ENCODE measurements at regions not wholly inside any gene's neighbourhood (a gene's known extent, or its start where the extent isn't known, plus 50 kb on each side); places are given as distances from the start of the nearest gene placed in this dataset.
A peak's percentile ranks its signal among the peaks of the same experiment; 100 is the strongest.

DNA sequence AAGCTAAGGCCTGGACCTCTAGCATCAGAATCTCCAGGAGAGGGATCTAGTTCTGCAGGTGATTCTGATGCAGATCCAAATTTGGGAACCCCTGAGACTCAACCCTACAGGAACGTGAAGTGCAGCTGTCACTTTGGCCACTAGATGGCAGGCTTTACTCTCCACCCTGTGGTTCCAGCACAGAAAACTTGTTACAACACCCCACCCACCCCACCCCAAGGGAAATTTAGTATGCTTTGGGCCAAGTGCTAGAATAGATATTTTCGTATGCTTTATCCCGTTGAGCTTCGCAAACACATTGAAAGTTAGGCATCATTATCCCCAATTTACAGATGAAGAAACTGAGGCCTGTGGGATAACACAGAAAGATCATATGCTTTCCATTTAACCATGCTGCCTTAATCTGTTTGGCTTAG, 232.0 kb downstream of the B3GLCT start:
- no peak overlapping the region for H3K27ac Mint-ChIP-seq
- no peaks in the 10 kb centered on the region for H3K9me3 Mint-ChIP-seq
- no peaks in the 10 kb centered on the region for H3K36me3 Mint-ChIP-seq
- H3K4me1 Mint-ChIP-seq: no peaks in the 10 kb centered on the region
- no peaks in the 10 kb centered on the region for H3K27me3 Mint-ChIP-seq
- peak; percentile 65 for DNase-seq
- no peak overlapping the region for H3K4me3 Mint-ChIP-seq
- CTCF ChIA-PET: interaction anchor here (0.7 to 1.3 kb wide), 12 partner anchors 9 to 316 kb away, joined by 3 to 6 read pairs (median 3); no protein-coding TSS in a partner anchor

GRCh38 chr13:31433207-31433606, 233.4 kb downstream of the B3GLCT start:
- Mint-ChIP-seq H3K27ac (no peak overlapping the region), H3K36me3 (no peaks in the 10 kb centered on the region), H3K9me3 (no peaks in the 10 kb centered on the region), H3K4me1 (no peaks in the 10 kb centered on the region), H3K4me3 (no peak overlapping the region), H3K27me3 (no peaks in the 10 kb centered on the region)
- CTCF ChIA-PET: no interaction called here
- no peak for DNase-seq

DNA sequence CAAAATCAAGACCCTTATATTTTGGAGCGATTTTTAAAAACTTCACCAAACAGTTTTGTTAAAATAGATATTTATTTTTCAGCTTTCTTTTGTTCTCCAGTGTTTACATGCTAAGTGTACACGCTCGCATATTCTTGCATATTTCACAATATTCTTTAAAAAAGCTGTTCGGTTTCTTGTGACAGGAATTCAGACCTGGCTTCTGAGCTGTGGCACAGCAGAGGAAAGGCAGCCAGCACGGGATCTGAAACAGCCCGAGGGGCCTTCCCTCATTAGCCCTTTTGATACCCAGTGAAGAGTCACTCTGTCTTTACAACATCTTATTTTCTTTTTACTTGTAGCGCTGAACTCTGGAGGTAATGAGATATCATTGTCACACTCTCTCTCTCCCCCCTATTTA, 234.0 kb downstream of the B3GLCT start:
- CTCF ChIA-PET: no interaction called here

GRCh38 chr13:31434613-31435012, 234.8 kb downstream of the B3GLCT start:
- H3K4me3 Mint-ChIP-seq: no peak overlapping the region
- CTCF ChIA-PET: interaction anchor here (1.2 kb wide), 1 partner anchor 307 kb away, joined by 3 read pairs; no protein-coding TSS in a partner anchor
- DNase-seq: no peak
- H3K27ac Mint-ChIP-seq: no peak overlapping the region
- H3K27me3 Mint-ChIP-seq: no peaks in the 10 kb centered on the region
- no peaks in the 10 kb centered on the region for H3K36me3 Mint-ChIP-seq
- no peaks in the 10 kb centered on the region for H3K9me3 Mint-ChIP-seq
- H3K4me1 Mint-ChIP-seq: no peaks in the 10 kb centered on the region

More for the DNA sequence above, 234.0 kb downstream of the B3GLCT start:
- Mint-ChIP-seq H3K4me3 (no peak overlapping the region), H3K4me1 (no peaks in the 10 kb centered on the region), H3K9me3 (no peaks in the 10 kb centered on the region), H3K27ac (no peak overlapping the region), H3K36me3 (no peaks in the 10 kb centered on the region), H3K27me3 (no peaks in the 10 kb centered on the region)
- DNase-seq: no peak

- CTCF ChIA-PET: interaction anchor here (1.2 kb wide), 1 partner anchor 306 kb away, joined by 3 read pairs; no protein-coding TSS in a partner anchor
- DNase-seq: no peak
- Mint-ChIP-seq H3K27me3 (no peaks in the 10 kb centered on the region), H3K4me1 (no peaks in the 10 kb centered on the region), H3K36me3 (no peaks in the 10 kb centered on the region), H3K4me3 (no peak overlapping the region), H3K9me3 (no peaks in the 10 kb centered on the region), H3K27ac (no peak overlapping the region)
These were observed 235.8 kb downstream of the B3GLCT start for GRCh38 chr13:31435536-31435935.

- H3K27me3 Mint-ChIP-seq: no peaks in the 10 kb centered on the region
- H3K4me3 Mint-ChIP-seq: no peak overlapping the region
- CTCF ChIA-PET: interaction anchor here (1.1 kb wide), 1 partner anchor 12 kb away, joined by 3 read pairs; no protein-coding TSS in a partner anchor
- no peaks in the 10 kb centered on the region for H3K4me1 Mint-ChIP-seq
- DNase-seq: no peak
- no peaks in the 10 kb centered on the region for H3K9me3 Mint-ChIP-seq
- no peaks in the 10 kb centered on the region for H3K36me3 Mint-ChIP-seq
- H3K27ac Mint-ChIP-seq: no peak overlapping the region
These were observed 236.7 kb downstream of the B3GLCT start for GRCh38 chr13:31436478-31436877.

GRCh38 chr13:31437975-31438374, 238.2 kb downstream of the B3GLCT start:
- H3K4me1 Mint-ChIP-seq: no peaks in the 10 kb centered on the region
- H3K9me3 Mint-ChIP-seq: no peaks in the 10 kb centered on the region
- CTCF ChIA-PET: no interaction called here
- no peak for DNase-seq
- no peak overlapping the region for H3K4me3 Mint-ChIP-seq
- H3K27ac Mint-ChIP-seq: no peak overlapping the region
- H3K36me3 Mint-ChIP-seq: no peaks in the 10 kb centered on the region
- peaks cover 4% of the 10 kb centered on the region for H3K27me3 Mint-ChIP-seq

DNA sequence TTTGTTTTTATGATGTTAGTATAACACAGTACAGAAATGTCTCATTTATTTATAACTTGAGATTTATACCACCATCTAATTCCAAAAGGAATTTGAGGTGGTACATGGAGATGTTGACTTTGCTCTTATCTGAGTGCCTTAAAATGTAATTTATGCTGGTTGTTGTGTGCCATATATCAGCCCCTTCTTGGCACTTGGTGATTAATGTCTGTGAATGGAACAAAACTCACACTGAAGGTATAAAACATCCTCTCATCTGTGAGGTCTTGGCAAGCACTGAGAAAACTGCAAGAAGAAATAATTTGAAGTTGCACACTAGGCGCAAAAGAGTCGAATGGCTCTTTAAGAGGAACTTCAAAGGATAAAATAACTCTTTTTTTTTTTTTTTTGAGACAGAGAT, 240.4 kb downstream of the B3GLCT start:
- Mint-ChIP-seq H3K4me1 (no peaks in the 10 kb centered on the region), H3K36me3 (no peaks in the 10 kb centered on the region), H3K27ac (no peak overlapping the region), H3K4me3 (no peak overlapping the region), H3K9me3 (no peaks in the 10 kb centered on the region), H3K27me3 (peaks cover 4% of the 10 kb centered on the region)
- DNase-seq: no peak
- CTCF ChIA-PET: no interaction called here

GRCh38 chr13:31441800-31442510, 242.2 kb downstream of the B3GLCT start:
- no peaks in the 10 kb centered on the region for H3K36me3 Mint-ChIP-seq

GRCh38 chr13:31442571-31442970, 242.8 kb downstream of the B3GLCT start:
- CTCF ChIA-PET: interaction anchor here (0.8 to 1.6 kb wide), 2 partner anchors 11 to 287 kb away, joined by 3 read pairs; no protein-coding TSS in a partner anchor
- Mint-ChIP-seq H3K9me3 (no peaks in the 10 kb centered on the region), H3K4me3 (no peak overlapping the region), H3K27me3 (peaks cover 4% of the 10 kb centered on the region), H3K4me1 (no peaks in the 10 kb centered on the region), H3K27ac (no peak overlapping the region), H3K36me3 (no peaks in the 10 kb centered on the region)
- no peak for DNase-seq

More at GRCh38 chr13:31441800-31442510, 242.2 kb downstream of the B3GLCT start:
- CTCF ChIA-PET: interaction anchor here (0.8 to 1.6 kb wide), 2 partner anchors 10 to 288 kb away, joined by 3 read pairs; no protein-coding TSS in a partner anchor
- no peak overlapping the region for H3K4me3 Mint-ChIP-seq
- no peaks in the 10 kb centered on the region for H3K4me1 Mint-ChIP-seq
- H3K27me3 Mint-ChIP-seq: peaks cover 4% of the 10 kb centered on the region
- no peaks in the 10 kb centered on the region for H3K9me3 Mint-ChIP-seq
- H3K27ac Mint-ChIP-seq: no peak overlapping the region
- no peak for DNase-seq

GRCh38 chr13:31444266-31444856, 244.6 kb downstream of the B3GLCT start:
- CTCF ChIA-PET: no interaction called here
- H3K27ac Mint-ChIP-seq: no peak overlapping the region
- H3K27me3 Mint-ChIP-seq: peaks cover 4% of the 10 kb centered on the region
- H3K9me3 Mint-ChIP-seq: no peaks in the 10 kb centered on the region
- H3K36me3 Mint-ChIP-seq: no peaks in the 10 kb centered on the region
- DNase-seq: no peak
- no peak overlapping the region for H3K4me3 Mint-ChIP-seq
- no peaks in the 10 kb centered on the region for H3K4me1 Mint-ChIP-seq

GRCh38 chr13:31452525-31452924, 252.8 kb downstream of the B3GLCT start:
- CTCF ChIA-PET: no interaction called here
- peaks cover 9% of the 10 kb centered on the region for H3K27me3 Mint-ChIP-seq
- no peaks in the 10 kb centered on the region for H3K36me3 Mint-ChIP-seq
- no peak overlapping the region for H3K27ac Mint-ChIP-seq
- no peak overlapping the region for H3K4me3 Mint-ChIP-seq
- DNase-seq: no peak
- no peaks in the 10 kb centered on the region for H3K9me3 Mint-ChIP-seq
- no peaks in the 10 kb centered on the region for H3K4me1 Mint-ChIP-seq

- CTCF ChIA-PET: no interaction called here
- peaks cover 9% of the 10 kb centered on the region for H3K27me3 Mint-ChIP-seq
- H3K4me3 Mint-ChIP-seq: no peak overlapping the region
- no peak for DNase-seq
- no peaks in the 10 kb centered on the region for H3K36me3 Mint-ChIP-seq
- no peak overlapping the region for H3K27ac Mint-ChIP-seq
- no peaks in the 10 kb centered on the region for H3K9me3 Mint-ChIP-seq
- no peaks in the 10 kb centered on the region for H3K4me1 Mint-ChIP-seq
These were observed 255.8 kb downstream of the B3GLCT start for GRCh38 chr13:31455581-31455980.

DNA sequence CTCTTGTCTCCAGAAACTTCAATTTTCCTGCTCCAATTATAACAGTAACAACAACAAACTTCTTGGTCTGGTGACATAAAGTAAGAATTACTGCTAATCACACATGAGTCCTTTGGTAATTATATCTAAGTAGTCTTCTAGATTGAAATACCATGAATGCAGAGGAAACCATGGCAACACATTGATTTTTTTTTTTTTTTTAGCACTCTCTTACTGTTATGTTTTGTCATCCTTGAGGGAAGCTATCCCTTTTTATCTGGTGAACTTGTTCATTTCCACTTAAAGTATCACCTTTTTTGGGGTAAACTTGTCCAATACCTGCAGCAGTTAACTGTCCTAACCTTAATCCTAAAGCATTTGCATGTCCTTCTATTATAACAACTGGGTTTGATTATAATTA, 256.3 kb downstream of the B3GLCT start:
- CTCF ChIA-PET: interaction anchor here (0.7 kb wide), 1 partner anchor 31 kb away, joined by 6 read pairs; no protein-coding TSS in a partner anchor
- Mint-ChIP-seq H3K4me1 (no peaks in the 10 kb centered on the region), H3K36me3 (no peaks in the 10 kb centered on the region), H3K27me3 (peaks cover 8% of the 10 kb centered on the region), H3K4me3 (no peak overlapping the region), H3K9me3 (no peaks in the 10 kb centered on the region), H3K27ac (no peak overlapping the region)
- no peak for DNase-seq

- Mint-ChIP-seq H3K36me3 (no peaks in the 10 kb centered on the region), H3K4me3 (no peak overlapping the region), H3K27ac (no peak overlapping the region), H3K27me3 (no peaks in the 10 kb centered on the region), H3K4me1 (no peaks in the 10 kb centered on the region), H3K9me3 (no peaks in the 10 kb centered on the region)
- DNase-seq: no peak
- CTCF ChIA-PET: no interaction called here
These were observed 260.3 kb downstream of the B3GLCT start for GRCh38 chr13:31460061-31460460.

Data from activated naive CD4-positive, alpha-beta T cell treated with anti-CD3 and anti-CD28 coated beads, Interleukin-2, amount 10 ng/mL, durations not matched to agents 7 days and 5 days (primary cell).